Endothelial cell of umbilical vein (primary cell): ENCODE measurements at regions not wholly inside any gene's neighbourhood (a gene's known extent, or its start where the extent isn't known, plus 50 kb on each side); places are given as distances from the start of the nearest gene placed in this dataset.

Experiments
- BruUV-seq: library from RNA; stranded (reverse); fragments of 400-500 nt; replicated peaks from 2 replicates; lab custom pipeline; 2021; lab: Mats Ljungman, UMichigan
- CTCF ChIA-PET: fragments of 300-600, 350-600 bp; sonication (Branson Sonifier 250); formaldehyde crosslinking; loops from one replicate; lab custom pipeline; 2021; ENCODE audit warnings: antibody characterized with exemption, inconsistent platforms; lab: Charles Lee
- POLR2A ChIA-PET: fragments of 300-600, 350-600 bp; sonication (Branson Sonifier 250); formaldehyde crosslinking; loops from one replicate; lab custom pipeline; 2021; ENCODE audit warnings: antibody characterized with exemption, inconsistent platforms; lab: Charles Lee
- DNase-seq: peaks from one replicate; pipeline ENCODE4 v3.0.0-alpha.2; 2011; ENCODE audit warnings: low read depth, low spot score
- FAIRE-seq: peaks from 2 replicates; lab custom pipeline; 2011; peaks lifted over from hg19 to GRCh38; lab: Jason Lieb, UNC
- H2AFZ ChIP-seq: 2 replicates; pipeline ENCODE4 v1.6.0; 2012; ENCODE audit warnings: low read depth, low read length, control low read depth, inconsistent platforms
- H3K27ac ChIP-seq: 2 replicates; pipeline ENCODE4 v1.5.1; 2011; ENCODE audit warnings: low read depth, mild to moderate bottlenecking, control low read depth, low read length, moderate library complexity; ENCODE audit not compliant: insufficient read depth
- H3K27me3 ChIP-seq, 2 experiments: 2 replicates each; pipeline versions ENCODE4 v1.6.0 to v1.6.1; 2011; ENCODE audit warnings: low read length in 2 of 2, mixed read lengths in 1 of 2; ENCODE audit not compliant: control insufficient read depth in 2 of 2, insufficient read depth in 2 of 2
- H3K36me3 ChIP-seq, 2 experiments: 2 replicates in 1 of 2; 3 replicates in 1 of 2; pipeline ENCODE4 v1.5.1; 2011; ENCODE audit warnings: low read length in 2 of 2, mild to moderate bottlenecking in 1 of 2, moderate library complexity in 1 of 2; ENCODE audit not compliant: control insufficient read depth in 2 of 2, insufficient read depth in 2 of 2; ENCODE audit errors: extremely low read depth in 1 of 2
- H3K4me1 ChIP-seq: 3 replicates; pipeline ENCODE4 v1.5.1; 2011; ENCODE audit warnings: mild to moderate bottlenecking, low read length; ENCODE audit not compliant: control insufficient read depth, insufficient read depth; ENCODE audit errors: extremely low read depth
- H3K4me2 ChIP-seq: 2 replicates; pipeline ENCODE4 v1.6.1; 2011; ENCODE audit warnings: low read length, control low read depth, mixed read lengths; ENCODE audit not compliant: insufficient read depth
- H3K4me3 ChIP-seq, 3 experiments: fragments of 200-600 bp in 1 of 3; sonication (generic), shearing (Covaris generic) in 1 of 3; replicated peaks in 1 of 3; 2 replicates each; pipeline ENCODE4 v1.5.1; 2011 to 2016; ENCODE audit warnings: control low read depth in 3 of 3, low read length in 3 of 3, mild to moderate bottlenecking in 2 of 3, inconsistent platforms in 1 of 3, low read depth in 1 of 3, moderate library complexity in 1 of 3; ENCODE audit not compliant: insufficient read depth in 1 of 3
- H3K79me2 ChIP-seq: 2 replicates; pipeline ENCODE4 v1.6.0; 2012; ENCODE audit warnings: low read length, inconsistent platforms; ENCODE audit not compliant: control insufficient read depth, insufficient read depth
- H3K9ac ChIP-seq: replicated peaks from 2 replicates; pipeline ENCODE3; 2011; ENCODE audit warnings: low read length, control low read depth; ENCODE audit not compliant: insufficient read depth; ENCODE audit errors: extremely low read depth
- H3K9me1 ChIP-seq: replicated peaks from 3 replicates; pipeline ENCODE4 v1.6.0; 2011; ENCODE audit warnings: mild to moderate bottlenecking, low read length; ENCODE audit not compliant: control insufficient read depth, insufficient read depth; ENCODE audit errors: extremely low read depth
- H3K9me3 ChIP-seq: replicated peaks from 2 replicates; pipeline ENCODE4 v1.5.1; 2012; ENCODE audit warnings: low read length, inconsistent platforms; ENCODE audit not compliant: control insufficient read depth, insufficient read depth
- H4K20me1 ChIP-seq: replicated peaks from 2 replicates; pipeline ENCODE3; 2011; ENCODE audit warnings: mild to moderate bottlenecking, low read length; ENCODE audit not compliant: control insufficient read depth, insufficient read depth; ENCODE audit errors: extremely low read depth
- CTCF ChIP-seq, 2 donors: IDR thresholded peaks; 1 replicate in 1 of 2; 2 replicates in 1 of 2; pipeline ENCODE4 v1.5.1; 2011; ENCODE audit warnings: low read length in 2 of 2, mild to moderate bottlenecking in 2 of 2, moderate library complexity in 2 of 2, control low read depth in 1 of 2, inconsistent platforms in 1 of 2, low read depth in 1 of 2; ENCODE audit not compliant: insufficient read depth in 1 of 2; ENCODE audit errors: extremely low read depth in 1 of 2
- EZH2 ChIP-seq: IDR thresholded peaks from 2 replicates; pipeline ENCODE4 v1.6.1; 2012; ENCODE audit warnings: borderline replicate concordance, low read depth, mild to moderate bottlenecking, moderate library complexity, low read length, inconsistent platforms; ENCODE audit not compliant: severe bottlenecking
- FOS ChIP-seq: IDR thresholded peaks from 2 replicates; pipeline ENCODE4 v1.6.1; 2011; ENCODE audit warnings: mild to moderate bottlenecking, low read length, moderate library complexity, borderline replicate concordance; ENCODE audit not compliant: insufficient read depth
- GATA2 ChIP-seq: IDR thresholded peaks from 2 replicates; pipeline ENCODE4 v1.7.0; 2011; ENCODE audit warnings: low read depth, mild to moderate bottlenecking, moderate library complexity, mixed read lengths, low read length; ENCODE audit not compliant: insufficient read length, insufficient read depth
- JUN ChIP-seq: IDR thresholded peaks from 2 replicates; pipeline ENCODE4 v1.6.1; 2011; ENCODE audit warnings: borderline replicate concordance, low read depth; ENCODE audit not compliant: insufficient read length, insufficient read depth
- MAX ChIP-seq: IDR thresholded peaks from 2 replicates; pipeline ENCODE4 v1.6.1; 2011; ENCODE audit not compliant: insufficient read depth, insufficient read length
- MYC ChIP-seq: IDR thresholded peaks from one replicate; pipeline ENCODE4 v1.6.1; 2011; ENCODE audit warnings: mild to moderate bottlenecking, low read depth, low read length
- POLR2A ChIP-seq: IDR thresholded peaks from 2 replicates; pipeline ENCODE4 v1.6.1; 2012; ENCODE audit warnings: low read depth, mild to moderate bottlenecking, control low read depth, low read length
- POLR2AphosphoS5 ChIP-seq: IDR thresholded peaks from 2 replicates; pipeline ENCODE4 v1.6.1; 2012; ENCODE audit warnings: low read depth, mild to moderate bottlenecking, control low read depth, low read length, moderate library complexity; ENCODE audit not compliant: insufficient read depth
- dilution Hi-C: fragments of 300-500 bp; cut with MboI; formaldehyde crosslinking; loops from one replicate; pipeline ENCODE4 v1.15.0; 2019; ENCODE audit warnings: low sequenced_read_pairs; ENCODE audit not compliant: extremely low pct_ligation_motif_present
- intact Hi-C: fragments of 100-400 bp; cut with micrococcal nuclease; formaldehyde crosslinking; loops from one replicate; pipeline ENCODE4 v1.10.0; 2022

- Histone ChIP-seq H3K27ac (no peak overlapping the region), H3K27me3 (no peaks in the 10 kb centered on the region), H3K4me2 (no peak overlapping the region), H3K79me2 (no peaks in the 10 kb centered on the region), H3K4me3 (no peak overlapping the region), H3K36me3 (no peaks in the 10 kb centered on the region), H3K9me1 (no peaks in the 10 kb centered on the region), H3K9ac (no peak overlapping the region), H4K20me1 (no peaks in the 10 kb centered on the region), H3K4me1 (no peaks in the 10 kb centered on the region), H3K9me3 (peaks cover under 1% of the 10 kb centered on the region), H2AFZ (no peak overlapping the region)
- dilution Hi-C loops: no loop called here
- no peak for FAIRE-seq
- ChIA-PET POLR2A (no interaction called here), CTCF (no interaction called here)
- no TSS peak for BruUV-seq
- intact Hi-C loops: no loop called here
- no peak for TF ChIP-seq POLR2AphosphoS5
- TF ChIP-seq FOS: no peak
- no peak for TF ChIP-seq JUN
- DNase-seq: no peak
Measured at GRCh38 chr2:208798698-208799097, 392.1 kb downstream of the PTH2R start.

- BruUV-seq: no TSS peak
- dilution Hi-C loops: no loop called here
- CTCF ChIA-PET: no interaction called here
Measured at GRCh38 chr2:208799397-208799796, 392.8 kb downstream of the PTH2R start.

More at GRCh38 chr2:208799397-208799796, 392.8 kb downstream of the PTH2R start:
- POLR2A ChIA-PET: no interaction called here
- no peaks in the 10 kb centered on the region for H3K9me1 ChIP-seq
- no peak for TF ChIP-seq CTCF (IDR thresholded peaks at IDR 0.05; ENCODE audit: extremely low read depth in 1 of 2, insufficient read depth in 1 of 2, low read depth in 1 of 2, low read length in 2 of 2)
- TF ChIP-seq MAX: no peak
- no peak for TF ChIP-seq MYC
- TF ChIP-seq EZH2: no peak
- no peak for TF ChIP-seq POLR2A
- no peak for TF ChIP-seq FOS
- TF ChIP-seq POLR2AphosphoS5: no peak
- no peak for TF ChIP-seq JUN
- TF ChIP-seq GATA2: no peak
- FAIRE-seq (no peak), DNase-seq (no peak)
- no peak overlapping the region for H2AFZ ChIP-seq
- no peaks in the 10 kb centered on the region for H3K4me1 ChIP-seq
- no peak overlapping the region for H3K4me2 ChIP-seq
- H4K20me1 ChIP-seq: no peaks in the 10 kb centered on the region
- no peak overlapping the region for H3K27ac ChIP-seq
- no peaks in the 10 kb centered on the region for H3K79me2 ChIP-seq
- no peaks in the 10 kb centered on the region for H3K27me3 ChIP-seq
- H3K4me3 ChIP-seq: no peak overlapping the region
- no peaks in the 10 kb centered on the region for H3K9me3 ChIP-seq
- H3K9ac ChIP-seq: no peak overlapping the region
- no peaks in the 10 kb centered on the region for H3K36me3 ChIP-seq
- intact Hi-C loops: no loop called here
